HUES48 (cell line): ENCODE measurements at regions not wholly inside any gene's neighbourhood (a gene's known extent, or its start where the extent isn't known, plus 50 kb on each side); places are given as distances from the start of the nearest gene placed in this dataset.

ENCODE experiments used
- H3K27ac ChIP-seq: one replicate; pipeline ENCODE4 v1.7.0; 2013; ENCODE audit warnings: low read depth, low read length, inconsistent platforms
- H3K27me3 ChIP-seq: 2 replicates; pipeline ENCODE4 v1.6.1; 2013; ENCODE audit warnings: mild to moderate bottlenecking, low read length; ENCODE audit not compliant: control insufficient read depth, insufficient read depth
- H3K36me3 ChIP-seq: 2 replicates; pipeline ENCODE4 v1.6.1; 2013; ENCODE audit warnings: low read length; ENCODE audit not compliant: control insufficient read depth, insufficient read depth
- H3K4me1 ChIP-seq: 2 replicates; pipeline ENCODE4 v1.6.1; 2013; ENCODE audit warnings: mild to moderate bottlenecking, low read length; ENCODE audit not compliant: control insufficient read depth, insufficient read depth
- H3K4me3 ChIP-seq: 2 replicates; pipeline ENCODE4 v1.5.1; 2013; ENCODE audit warnings: mild to moderate bottlenecking, low read depth, low read length
- H3K9ac ChIP-seq: 2 replicates; pipeline ENCODE4 v1.6.1; 2013; ENCODE audit warnings: mild to moderate bottlenecking, low read depth, low read length, moderate library complexity
- H3K9me3 ChIP-seq: 2 replicates; pipeline ENCODE4 v1.6.1; 2013; ENCODE audit warnings: low read length; ENCODE audit not compliant: control insufficient read depth, insufficient read depth

DNA sequence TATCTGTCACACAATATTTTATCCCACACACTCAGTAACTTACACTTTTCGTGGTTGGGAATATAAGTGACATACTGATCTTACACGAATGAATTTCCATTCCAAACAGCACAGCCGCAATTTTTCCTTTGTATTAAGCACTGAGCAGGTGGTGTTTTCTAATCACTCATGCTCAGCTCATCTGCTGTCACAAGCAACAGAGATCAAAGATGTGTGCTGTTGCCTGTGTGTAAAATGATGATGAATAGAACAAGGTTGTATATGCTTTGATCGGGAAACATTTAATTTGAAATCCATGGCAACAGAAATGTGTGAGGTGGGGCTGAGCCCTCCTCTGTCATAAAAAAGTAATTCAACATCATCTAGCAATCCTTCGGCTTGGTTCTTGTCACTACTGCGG is 927.7 kb upstream of the MBL2 start:
- Histone ChIP-seq H3K4me3 (no peak overlapping the region), H3K36me3 (no peaks in the 10 kb centered on the region), H3K9me3 (no peaks in the 10 kb centered on the region), H3K27ac (no peak overlapping the region), H3K4me1 (no peaks in the 10 kb centered on the region; the same call in 1 of the 2 replicates), H3K9ac (no peak overlapping the region), H3K27me3 (no peaks in the 10 kb centered on the region)

DNA sequence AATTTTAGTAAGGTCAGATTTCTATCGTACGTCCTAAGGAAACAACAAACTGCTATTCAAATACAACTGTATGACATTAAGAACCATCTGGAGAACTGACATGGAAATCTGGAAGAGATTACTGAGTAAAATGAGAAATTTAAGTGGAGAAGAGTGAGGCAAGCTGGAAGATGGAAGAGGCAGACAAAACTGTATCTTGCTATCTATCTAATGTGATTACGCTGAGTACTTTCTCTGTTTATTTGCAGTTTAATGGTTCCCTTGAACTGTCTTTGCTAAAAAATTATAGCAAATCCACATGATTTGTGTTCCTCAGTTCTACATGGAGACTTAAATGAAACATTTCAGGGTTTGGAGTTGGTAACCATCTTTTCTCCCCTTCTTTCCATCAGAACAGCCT is 927.1 kb upstream of the MBL2 start:
- Histone ChIP-seq H3K27ac (no peak overlapping the region), H3K9ac (no peak overlapping the region), H3K4me3 (no peak overlapping the region), H3K4me1 (no peaks in the 10 kb centered on the region; the same call in 1 of the 2 replicates), H3K27me3 (no peaks in the 10 kb centered on the region), H3K36me3 (no peaks in the 10 kb centered on the region), H3K9me3 (no peaks in the 10 kb centered on the region)

DNA sequence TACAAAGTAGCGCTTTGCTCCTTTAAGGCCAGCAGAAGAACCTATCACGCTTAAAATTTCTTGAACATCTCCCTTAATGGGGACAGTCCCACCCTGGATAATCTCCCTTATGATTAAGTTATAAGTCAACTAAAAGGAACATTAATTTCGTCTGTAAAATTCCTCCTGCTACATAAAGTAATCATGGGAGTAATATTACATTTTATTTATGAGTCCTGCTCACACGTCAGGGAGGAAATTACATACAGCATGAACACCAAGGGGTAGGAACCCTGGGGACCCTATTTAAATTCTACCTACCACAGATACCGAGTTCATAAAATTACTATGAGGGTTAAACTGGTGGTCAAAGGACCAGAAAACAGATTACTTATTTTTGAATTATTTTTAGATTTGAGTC is 926.6 kb upstream of the MBL2 start:
- H3K27me3 ChIP-seq = no peaks in the 10 kb centered on the region
- H3K27ac ChIP-seq = no peak overlapping the region
- H3K4me3 ChIP-seq = no peak overlapping the region
- no peaks in the 10 kb centered on the region for H3K36me3 ChIP-seq
- H3K4me1 ChIP-seq = no peaks in the 10 kb centered on the region; the same call in 1 of the 2 replicates
- no peak overlapping the region for H3K9ac ChIP-seq
- H3K9me3 ChIP-seq = no peaks in the 10 kb centered on the region

DNA sequence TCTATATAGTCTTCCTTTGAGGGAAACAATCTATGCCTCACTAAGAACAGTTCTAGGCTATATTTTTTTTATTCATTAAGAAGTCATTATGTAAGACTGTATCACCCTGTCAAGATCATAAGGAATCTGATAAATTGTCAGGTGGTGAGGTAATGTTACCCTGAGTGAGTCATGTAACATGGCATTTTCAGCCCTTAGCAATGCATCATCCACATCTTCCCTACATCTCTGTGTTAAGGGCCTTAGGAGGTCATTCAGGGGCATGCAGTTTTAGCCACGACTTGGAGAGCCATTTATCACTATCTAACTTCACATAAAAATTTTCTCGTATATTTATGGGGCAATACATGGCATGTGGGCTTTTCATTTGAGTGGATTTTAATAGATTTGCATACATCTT is 924.5 kb upstream of the MBL2 start:
- Histone ChIP-seq H3K27me3 (no peaks in the 10 kb centered on the region), H3K4me1 (no peaks in the 10 kb centered on the region; the same call in 1 of the 2 replicates), H3K9me3 (no peaks in the 10 kb centered on the region), H3K27ac (no peak overlapping the region), H3K36me3 (no peaks in the 10 kb centered on the region), H3K9ac (no peak overlapping the region), H3K4me3 (no peak overlapping the region)

DNA sequence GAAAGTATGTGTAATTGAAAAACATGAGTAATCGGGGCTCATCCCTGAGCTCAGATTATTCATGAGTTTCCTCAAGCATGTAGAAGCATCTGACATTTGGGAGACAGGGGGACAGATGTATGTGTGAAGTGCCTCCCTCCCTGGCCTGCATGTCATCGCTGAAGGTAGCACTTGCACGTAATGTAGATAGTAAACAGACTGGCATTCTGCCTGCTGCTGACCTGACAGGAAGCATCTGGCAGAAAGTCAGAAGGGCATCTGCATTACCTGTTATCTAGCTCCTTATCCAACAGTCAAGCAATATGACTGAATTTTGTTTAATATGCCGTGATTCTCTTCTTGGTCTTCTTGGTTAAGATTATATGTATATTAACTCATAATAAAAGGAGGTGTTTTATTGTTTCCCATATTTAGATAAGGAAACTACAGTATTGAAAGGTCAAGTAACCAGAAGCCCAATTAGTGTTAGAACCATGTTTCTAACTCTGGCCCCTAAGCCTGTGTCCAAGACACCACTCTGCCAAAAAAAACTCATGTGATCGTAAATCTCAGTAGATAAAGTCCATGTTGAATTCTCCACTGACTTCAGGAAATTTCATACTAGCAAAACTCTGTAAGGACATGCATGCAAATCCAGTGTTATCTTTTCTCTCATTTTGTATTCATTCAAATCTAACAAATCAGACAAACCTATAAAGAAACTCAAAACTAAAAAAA is 918.1 kb upstream of the MBL2 start:
- Histone ChIP-seq H3K9me3 (no peaks in the 10 kb centered on the region), H3K27ac (no peak overlapping the region), H3K9ac (no peak overlapping the region), H3K4me1 (no peaks in the 10 kb centered on the region), H3K36me3 (no peaks in the 10 kb centered on the region), H3K4me3 (no peak overlapping the region), H3K27me3 (no peaks in the 10 kb centered on the region)

DNA sequence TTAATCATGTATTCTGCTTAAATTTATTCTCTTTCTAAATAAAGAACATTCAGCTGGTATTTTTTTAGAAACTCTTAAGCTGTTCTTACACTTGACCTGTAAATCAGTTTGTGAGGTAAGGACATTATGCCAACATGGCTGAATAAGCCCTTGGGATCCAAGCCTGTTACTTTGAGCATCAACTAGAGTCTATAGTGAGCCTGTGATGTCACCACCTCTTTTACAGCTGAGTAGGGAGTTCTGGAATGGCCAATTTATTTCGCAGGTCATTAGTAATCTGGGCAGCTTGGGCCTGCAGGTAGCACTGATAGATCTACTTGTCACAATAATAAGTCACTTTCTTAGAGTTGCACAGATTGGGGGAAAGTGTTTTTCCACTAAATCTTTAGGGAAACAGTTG is 915.2 kb upstream of the MBL2 start:
- no peak overlapping the region for H3K9ac ChIP-seq
- no peak overlapping the region for H3K27ac ChIP-seq
- no peaks in the 10 kb centered on the region for H3K27me3 ChIP-seq
- no peaks in the 10 kb centered on the region for H3K36me3 ChIP-seq
- H3K4me3 ChIP-seq = no peak overlapping the region
- no peaks in the 10 kb centered on the region for H3K4me1 ChIP-seq
- no peaks in the 10 kb centered on the region for H3K9me3 ChIP-seq

DNA sequence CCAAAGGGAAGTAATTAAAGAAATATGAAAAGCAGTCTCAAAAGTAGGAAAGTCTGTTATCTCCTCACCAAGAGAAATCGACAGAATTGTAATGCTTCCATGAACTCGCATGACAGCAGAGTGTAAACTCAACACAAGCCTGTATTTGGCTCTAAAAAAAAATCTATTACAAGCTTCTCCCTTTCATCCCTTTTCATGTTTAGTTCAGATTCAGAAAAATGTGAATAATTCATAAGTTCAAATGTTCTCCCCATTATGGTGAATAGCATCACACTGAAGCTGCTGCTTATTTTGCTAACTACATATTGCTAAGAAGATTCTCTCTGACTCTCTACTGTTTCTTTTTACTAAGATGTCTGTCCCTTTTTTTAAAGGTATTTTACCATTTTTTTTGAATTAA is 910.3 kb upstream of the MBL2 start:
- H3K27me3 ChIP-seq = no peaks in the 10 kb centered on the region
- H3K4me3 ChIP-seq = no peak overlapping the region
- H3K9ac ChIP-seq = no peak overlapping the region
- H3K36me3 ChIP-seq = no peaks in the 10 kb centered on the region
- H3K9me3 ChIP-seq = no peaks in the 10 kb centered on the region
- H3K27ac ChIP-seq = no peak overlapping the region
- H3K4me1 ChIP-seq = peaks cover 6% of the 10 kb centered on the region; the same call in 1 of the 2 replicates

DNA sequence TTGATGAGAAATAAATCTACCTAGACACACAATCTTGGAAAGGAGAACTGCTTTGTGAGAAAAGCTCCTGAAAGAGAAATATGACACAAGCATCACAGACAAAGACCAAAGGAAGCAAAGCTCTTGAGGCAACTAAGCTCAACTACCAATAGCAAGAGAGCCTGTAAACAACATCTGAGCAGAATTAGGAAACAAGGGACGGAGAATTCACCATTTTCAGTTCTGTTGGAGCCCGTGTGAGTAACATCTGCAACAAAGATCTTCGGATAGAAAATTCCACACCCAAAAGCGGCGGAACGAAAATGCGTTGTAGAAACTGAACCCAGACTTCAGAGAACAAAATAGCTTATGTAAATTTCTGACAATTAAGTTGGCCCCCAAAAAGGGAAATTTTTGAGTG is 909.9 kb upstream of the MBL2 start:
- Histone ChIP-seq H3K4me3 (no peak overlapping the region), H3K9ac (no peak overlapping the region), H3K27me3 (no peaks in the 10 kb centered on the region), H3K9me3 (no peaks in the 10 kb centered on the region), H3K27ac (no peak overlapping the region), H3K4me1 (peaks cover 8% of the 10 kb centered on the region; the same call in 1 of the 2 replicates), H3K36me3 (no peaks in the 10 kb centered on the region)

DNA sequence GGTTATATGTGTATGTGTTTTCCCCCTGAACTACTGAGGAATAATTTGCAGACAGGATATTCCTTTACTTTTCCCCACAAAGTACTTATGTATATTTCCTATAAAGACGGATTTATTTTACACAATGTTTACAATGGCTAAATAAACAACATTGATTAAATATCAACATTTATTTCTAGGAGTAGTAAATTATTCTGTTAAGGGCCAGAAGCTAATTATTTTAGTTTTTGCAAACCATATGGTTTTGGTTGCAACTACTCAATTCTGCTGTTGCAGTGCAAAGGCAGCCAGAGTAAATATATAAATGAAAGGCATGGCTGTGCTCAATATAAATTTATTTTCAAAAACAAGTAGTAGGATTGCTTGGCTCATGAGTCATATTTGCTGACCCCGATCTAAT is 907.1 kb upstream of the MBL2 start:
- H3K9ac ChIP-seq = no peak overlapping the region
- H3K27ac ChIP-seq = no peak overlapping the region
- H3K4me3 ChIP-seq = no peak overlapping the region
- no peaks in the 10 kb centered on the region for H3K27me3 ChIP-seq
- H3K36me3 ChIP-seq = no peaks in the 10 kb centered on the region
- no peaks in the 10 kb centered on the region for H3K9me3 ChIP-seq
- peaks cover 8% of the 10 kb centered on the region; the same call in 1 of the 2 replicates for H3K4me1 ChIP-seq

DNA sequence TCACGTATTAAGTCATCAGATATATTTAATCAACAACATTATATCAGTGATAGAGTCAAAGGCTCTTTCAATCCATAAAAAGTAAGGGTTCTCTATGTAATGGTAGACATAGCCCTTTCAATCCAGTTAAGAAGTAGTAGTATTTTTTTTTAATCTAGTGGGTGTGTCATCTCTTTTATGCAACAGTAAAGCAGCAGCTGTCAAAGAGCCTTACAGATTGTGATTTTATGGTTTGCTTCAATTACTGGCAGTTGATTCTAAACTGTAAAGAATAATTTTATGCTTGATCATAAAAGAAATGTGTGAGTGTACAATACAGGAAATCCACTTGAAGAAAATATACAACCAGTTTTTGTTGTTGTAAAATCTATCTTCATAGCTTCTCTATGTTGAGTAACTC is 902.6 kb upstream of the MBL2 start:
- Histone ChIP-seq H3K9ac (no peak overlapping the region), H3K36me3 (no peaks in the 10 kb centered on the region), H3K4me1 (peaks cover 8% of the 10 kb centered on the region; the same call in 1 of the 2 replicates), H3K9me3 (0 out of 2 replicates have a peak, but pooled peaks cover 2% of the 10 kb centered on the region), H3K27me3 (no peaks in the 10 kb centered on the region), H3K27ac (no peak overlapping the region), H3K4me3 (no peak overlapping the region)

DNA sequence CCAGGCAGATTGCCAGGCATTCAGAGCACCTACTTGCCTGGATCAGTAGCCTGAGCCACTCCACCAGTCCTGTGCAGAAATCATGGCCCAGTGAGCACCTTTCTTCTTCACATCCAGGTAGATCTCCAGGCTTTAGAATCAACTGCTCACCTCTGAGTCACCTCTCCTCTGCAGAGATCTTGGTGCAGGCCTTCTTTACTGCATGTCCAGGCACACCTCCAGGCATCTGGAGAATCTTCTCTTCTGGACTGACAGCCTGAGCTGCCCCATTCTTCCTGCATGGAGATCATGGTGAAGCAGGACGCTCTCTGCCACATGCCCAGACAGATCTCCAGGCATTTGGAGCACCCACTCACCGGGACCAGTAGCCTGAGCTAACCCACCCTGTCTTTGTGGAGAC is 894.5 kb upstream of the MBL2 start:
- Histone ChIP-seq H3K36me3 (no peaks in the 10 kb centered on the region), H3K27me3 (no peaks in the 10 kb centered on the region), H3K9ac (no peak overlapping the region), H3K9me3 (peaks cover 12% of the 10 kb centered on the region; the same call in 1 of the 2 replicates), H3K27ac (no peak overlapping the region), H3K4me3 (no peak overlapping the region), H3K4me1 (no peaks in the 10 kb centered on the region)
